HL-60 (cell line): ENCODE measurements at regions not wholly inside any gene's neighbourhood (a gene's known extent, or its start where the extent isn't known, plus 50 kb on each side); places are given as distances from the start of the nearest gene placed in this dataset.
"Not testable (repeated sequence)": the region's sequence is repeated elsewhere in the genome, so short reads cannot be mapped to it uniquely, and the experiment has no call there.

Source experiments
- GABPA ChIP-seq: IDR thresholded peaks from 2 replicates; pipeline ENCODE4 v1.6.1; 2012; ENCODE audit warnings: low read depth
- POLR2AphosphoS5 ChIP-seq: IDR thresholded peaks from 2 replicates; pipeline ENCODE4 v1.6.1; 2012; ENCODE audit warnings: low read depth
- TF ChIP-seq, protein P1 (sequence below): IDR thresholded peaks from one replicate; pipeline ENCODE4 v1.5.1; 2011; ENCODE audit warnings: low read length, control low read depth, inconsistent platforms; ENCODE audit not compliant: insufficient read depth

- TF ChIP-seq, protein P1, sequence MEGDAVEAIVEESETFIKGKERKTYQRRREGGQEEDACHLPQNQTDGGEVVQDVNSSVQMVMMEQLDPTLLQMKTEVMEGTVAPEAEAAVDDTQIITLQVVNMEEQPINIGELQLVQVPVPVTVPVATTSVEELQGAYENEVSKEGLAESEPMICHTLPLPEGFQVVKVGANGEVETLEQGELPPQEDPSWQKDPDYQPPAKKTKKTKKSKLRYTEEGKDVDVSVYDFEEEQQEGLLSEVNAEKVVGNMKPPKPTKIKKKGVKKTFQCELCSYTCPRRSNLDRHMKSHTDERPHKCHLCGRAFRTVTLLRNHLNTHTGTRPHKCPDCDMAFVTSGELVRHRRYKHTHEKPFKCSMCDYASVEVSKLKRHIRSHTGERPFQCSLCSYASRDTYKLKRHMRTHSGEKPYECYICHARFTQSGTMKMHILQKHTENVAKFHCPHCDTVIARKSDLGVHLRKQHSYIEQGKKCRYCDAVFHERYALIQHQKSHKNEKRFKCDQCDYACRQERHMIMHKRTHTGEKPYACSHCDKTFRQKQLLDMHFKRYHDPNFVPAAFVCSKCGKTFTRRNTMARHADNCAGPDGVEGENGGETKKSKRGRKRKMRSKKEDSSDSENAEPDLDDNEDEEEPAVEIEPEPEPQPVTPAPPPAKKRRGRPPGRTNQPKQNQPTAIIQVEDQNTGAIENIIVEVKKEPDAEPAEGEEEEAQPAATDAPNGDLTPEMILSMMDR, result not testable (repeated sequence)
- not testable (repeated sequence) for TF ChIP-seq POLR2AphosphoS5, GABPA
Measured at GRCh38 chr2:161505466-161505865, 89.4 kb downstream of the TBR1 start.
